Upper lobe of left lung (tissue), 6 donors: ENCODE measurements at regions not wholly inside any gene's neighbourhood (a gene's known extent, or its start where the extent isn't known, plus 50 kb on each side); places are given as distances from the start of the nearest gene placed in this dataset.
"Not testable (repeated sequence)": the region's sequence is repeated elsewhere in the genome, so short reads cannot be mapped to it uniquely, and the experiment has no call there.

Experiments
- ATAC-seq, 2 donors: fragments of 200-7000 bp; cut with Tn5 transposase; one replicate each; pipeline ENCODE4 v1.9.1; 2022; ENCODE audit warnings: mild to moderate bottlenecking in 2 of 2, moderate library complexity in 2 of 2; ENCODE audit not compliant: low FRiP score in 2 of 2
- DNase-seq, 2 donors: peaks; one replicate each; pipeline ENCODE4 v3.0.0-alpha.2; 2019 to 2020
- H3K27ac ChIP-seq, 4 donors: fragments of 200-600 bp; sonication (generic); one replicate each; pipeline ENCODE4 v1.5.1; 2016 to 2019
- H3K27me3 ChIP-seq, 4 donors: fragments of 200-600 bp; sonication (generic); one replicate each; pipeline ENCODE4 v1.5.1; 2017 to 2019
- H3K36me3 ChIP-seq, 4 donors: fragments of 200-600 bp; sonication (generic); one replicate each; pipeline ENCODE4 v1.5.1; 2016 to 2019
- H3K4me1 ChIP-seq, 4 donors: fragments of 200-600 bp; sonication (generic); one replicate each; pipeline ENCODE4 v1.5.1; 2018 to 2019
- H3K4me3 ChIP-seq, 4 donors: fragments of 200-600 bp; sonication (generic); one replicate each; pipeline ENCODE4 v1.5.1; 2017 to 2019; ENCODE audit warnings: mild to moderate bottlenecking in 2 of 4, moderate library complexity in 1 of 4
- H3K9me3 ChIP-seq, 4 donors: fragments of 200-600 bp; sonication (generic); one replicate each; pipeline ENCODE4 v1.5.1; 2018 to 2019
- CTCF ChIP-seq, 6 experiments: fragments of 450-650 bp in 4 of 6; fragments of 200-600 bp in 2 of 6; sonication (generic) in 2 of 6; IDR thresholded peaks; one replicate each; pipeline ENCODE4 v1.5.1; 2016 to 2019; ENCODE audit warnings: antibody characterized with exemption in 6 of 6
- EP300 ChIP-seq, 4 donors: sonication (generic); formaldehyde crosslinking; IDR thresholded peaks; one replicate each; pipeline ENCODE4 v1.5.1; 2017; ENCODE audit warnings: antibody characterized with exemption in 4 of 4, control low read depth in 2 of 4
- POLR2A ChIP-seq, 4 donors: fragments of 450-650 bp; IDR thresholded peaks; one replicate each; pipeline ENCODE4 v1.5.1; 2016 to 2017; ENCODE audit warnings: antibody characterized with exemption in 4 of 4, mild to moderate bottlenecking in 2 of 4
- POLR2AphosphoS5 ChIP-seq, 2 donors: sonication (generic); formaldehyde crosslinking; IDR thresholded peaks; one replicate each; pipeline ENCODE4 v1.5.1; 2017; ENCODE audit warnings: antibody characterized with exemption in 2 of 2
- WGBS, 2 donors: methylation state at CpG; one replicate each; pipeline ENCODE4 v1.1.5; 2017 to 2018; 5-methylcytosine and 5-hydroxymethylcytosine counted together
- donor health status: DM: no; HTN: no; CAD: no; lungs with moderate emphysema.
- donor health status: DM: no; HTN: yes; CAD: no; lungs with severe emphysema.

DNA sequence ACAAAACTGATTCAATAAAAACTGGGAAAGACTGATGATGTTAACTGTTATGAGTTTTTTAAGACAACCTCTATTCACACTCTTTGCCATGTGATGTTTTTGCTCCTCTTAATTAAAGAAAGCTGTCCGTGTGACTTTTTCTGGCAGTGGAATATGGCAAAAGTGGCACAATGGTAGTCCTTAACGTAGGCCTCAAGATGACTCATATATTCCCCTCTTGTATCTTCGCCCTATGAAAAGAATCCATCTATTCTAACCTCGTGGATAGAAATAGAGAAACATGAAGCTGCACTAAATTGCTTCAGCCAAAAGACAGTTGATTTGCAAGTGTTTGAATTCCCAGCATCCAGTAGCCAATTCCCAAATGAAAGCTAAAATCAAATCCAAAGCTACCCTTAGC lies 603.8 kb upstream of the PCDH7 start:
- Histone ChIP-seq H3K4me1 (no peaks in the 10 kb centered on the region), H3K9me3 (no peaks in the 10 kb centered on the region), H3K27ac (no peak overlapping the region), H3K36me3 (no peaks in the 10 kb centered on the region), H3K27me3 (no peaks in the 10 kb centered on the region), H3K4me3 (no peak overlapping the region)
- 75 to 81% methylated on average over 4 of the region's 4 CpGs for WGBS, 2 donors
- TF ChIP-seq EP300 (IDR thresholded peaks at IDR 0.05) = no peak
- no peak for TF ChIP-seq CTCF (IDR thresholded peaks at IDR 0.05)
- no peak for ATAC-seq
- DNase-seq = no peak

DNA sequence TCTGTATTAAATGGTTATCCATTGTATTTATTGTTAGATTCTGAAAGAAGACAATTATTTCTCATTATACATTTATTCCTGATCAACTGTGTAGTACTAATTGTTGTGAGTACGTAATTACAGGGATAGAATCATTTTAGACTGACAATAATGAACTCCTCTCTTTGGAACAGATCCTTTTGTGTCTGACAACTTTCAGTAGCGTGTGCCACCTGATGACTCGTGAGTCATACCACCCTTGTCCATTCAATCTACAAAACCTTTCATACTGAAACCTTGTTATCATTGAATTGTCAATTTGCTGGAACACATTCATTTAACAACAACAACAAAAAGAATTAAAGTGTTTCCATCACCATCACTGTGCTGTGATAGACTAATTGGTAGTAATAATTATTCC lies 602.7 kb upstream of the PCDH7 start:
- no peak overlapping the region for H3K27ac ChIP-seq
- DNase-seq (no peak), ATAC-seq (no peak)
- no peak overlapping the region for H3K4me3 ChIP-seq
- H3K9me3 ChIP-seq = no peaks in the 10 kb centered on the region
- H3K36me3 ChIP-seq = no peaks in the 10 kb centered on the region
- H3K4me1 ChIP-seq = no peaks in the 10 kb centered on the region
- TF ChIP-seq EP300 (IDR thresholded peaks at IDR 0.05) (no peak), CTCF (IDR thresholded peaks at IDR 0.05) (no peak), POLR2AphosphoS5 (IDR thresholded peaks at IDR 0.05) (no peak), POLR2A (IDR thresholded peaks at IDR 0.05) (no peak)
- WGBS, 2 donors = 86 to 93% methylated on average over 3 of the region's 3 CpGs
- no peaks in the 10 kb centered on the region for H3K27me3 ChIP-seq

DNA sequence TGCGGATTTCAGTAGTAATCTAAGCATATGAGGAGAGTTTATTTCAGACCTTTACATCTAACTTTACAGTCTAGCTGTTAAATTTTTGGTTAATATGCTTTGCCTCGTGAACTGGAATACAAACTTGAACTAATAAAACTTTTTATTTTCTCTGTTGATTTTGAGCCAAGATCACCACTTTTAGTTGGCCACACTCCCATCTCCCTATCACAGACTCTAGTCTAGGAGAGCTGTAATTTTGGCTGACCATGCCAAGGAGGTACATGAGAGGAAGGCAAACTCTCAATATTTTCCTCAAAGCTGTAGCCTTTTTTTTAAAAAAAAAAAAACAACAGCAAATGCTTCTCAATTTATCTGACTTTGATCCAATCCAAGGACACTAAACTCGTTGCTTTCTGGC lies 597.5 kb upstream of the PCDH7 start:
- ATAC-seq (no peak), DNase-seq (no peak)
- no peaks in the 10 kb centered on the region for H3K4me1 ChIP-seq
- H3K27me3 ChIP-seq = no peaks in the 10 kb centered on the region
- H3K4me3 ChIP-seq = no peak overlapping the region
- TF ChIP-seq EP300 (IDR thresholded peaks at IDR 0.05) = no peak
- no peak for TF ChIP-seq POLR2A (IDR thresholded peaks at IDR 0.05)
- no peak for TF ChIP-seq POLR2AphosphoS5 (IDR thresholded peaks at IDR 0.05)
- TF ChIP-seq CTCF (IDR thresholded peaks at IDR 0.05) = no peak
- 38 to 52% methylated on average over 3 of the region's 3 CpGs for WGBS, 2 donors
- H3K36me3 ChIP-seq = no peaks in the 10 kb centered on the region
- H3K27ac ChIP-seq = no peak overlapping the region
- no peaks in the 10 kb centered on the region for H3K9me3 ChIP-seq

- DNase-seq, H3K36me3 ChIP-seq, ATAC-seq, H3K4me3 ChIP-seq, H3K27ac ChIP-seq, H3K27me3 ChIP-seq, H3K4me1 ChIP-seq, H3K9me3 ChIP-seq: not testable (repeated sequence)
- 82 to 86% methylated on average over 2 of the region's 2 CpGs for WGBS, 2 donors
Observed at GRCh38 chr4:30124621-30125020, 595.5 kb upstream of the PCDH7 start.

- no peaks in the 10 kb centered on the region for H3K4me1 ChIP-seq
- no peaks in the 10 kb centered on the region for H3K27me3 ChIP-seq
- no peak overlapping the region for H3K4me3 ChIP-seq
- ATAC-seq = no peak
- no peak for DNase-seq
- no peak overlapping the region for H3K27ac ChIP-seq
- 48 to 61% methylated on average over 1 of the region's 1 CpG for WGBS, 2 donors
- no peaks in the 10 kb centered on the region for H3K36me3 ChIP-seq
- no peaks in the 10 kb centered on the region for H3K9me3 ChIP-seq
- TF ChIP-seq POLR2AphosphoS5 (IDR thresholded peaks at IDR 0.05) (no peak), CTCF (IDR thresholded peaks at IDR 0.05) (no peak), EP300 (IDR thresholded peaks at IDR 0.05) (no peak), POLR2A (IDR thresholded peaks at IDR 0.05) (no peak)
Observed at GRCh38 chr4:30125868-30126267, 594.3 kb upstream of the PCDH7 start.
